Panc1 (cell line): ENCODE measurements at regions not wholly inside any gene's neighbourhood (a gene's known extent, or its start where the extent isn't known, plus 50 kb on each side); places are given as distances from the start of the nearest gene placed in this dataset.

ENCODE experiments used
- ATAC-seq: fragments of 200-7000 bp; cut with Tn5 transposase; 2 replicates; pipeline ENCODE4 v1.9.1; 2020; ENCODE audit warnings: mild to moderate bottlenecking, moderate library complexity
- BruUV-seq: library from RNA; stranded (reverse); fragments of 400-500 nt; replicated peaks from 2 replicates; lab custom pipeline; 2021; lab: Mats Ljungman, UMichigan
- CTCF ChIA-PET: fragments of 300-600 bp; sonication (Branson Sonifier 250); formaldehyde crosslinking; loops from one replicate; lab custom pipeline; 2022; ENCODE audit warnings: antibody characterized with exemption; lab: Charles Lee
- POLR2A ChIA-PET: fragments of 300-600 bp; sonication (Branson Sonifier 250); formaldehyde crosslinking; loops from one replicate; lab custom pipeline; 2022; ENCODE audit warnings: antibody characterized with exemption; lab: Charles Lee
- DNase-seq: peaks from one replicate; pipeline ENCODE4 v3.0.0-alpha.2; 2010; ENCODE audit warnings: low read depth, low spot score
- H3K27ac ChIP-seq: 2 replicates; pipeline ENCODE4 v1.5.1; 2011; ENCODE audit warnings: mild to moderate bottlenecking, low read length, inconsistent platforms
- H3K27me3 ChIP-seq: fragments of 200-500 bp; sonication (Bioruptor generic); 2 replicates; pipeline ENCODE4 v1.6.0; 2014; ENCODE audit warnings: low read length, inconsistent platforms; ENCODE audit not compliant: control insufficient read depth, insufficient read depth
- H3K36me3 ChIP-seq: fragments of 200-500 bp; sonication (Bioruptor generic); 2 replicates; pipeline ENCODE4 v1.5.1; 2014; ENCODE audit warnings: inconsistent platforms, mild to moderate bottlenecking, low read length, moderate library complexity; ENCODE audit not compliant: control insufficient read depth, insufficient read depth
- H3K4me1 ChIP-seq: 2 replicates; pipeline ENCODE4 v1.5.1; 2011; ENCODE audit warnings: inconsistent platforms, mild to moderate bottlenecking, low read length, moderate library complexity; ENCODE audit not compliant: control insufficient read depth, insufficient read depth
- H3K4me3 ChIP-seq, 2 experiments: 2 replicates each; pipeline ENCODE4 v1.5.1; 2011 to 2012; ENCODE audit warnings: low read depth in 2 of 2, low read length in 2 of 2, mild to moderate bottlenecking in 2 of 2, inconsistent platforms in 1 of 2, moderate library complexity in 1 of 2
- H3K9me3 ChIP-seq: fragments of 200-500 bp; sonication (Bioruptor generic); 2 replicates; pipeline ENCODE4 v1.5.1; 2014; ENCODE audit warnings: low read depth, mild to moderate bottlenecking, inconsistent platforms, low read length, moderate library complexity; ENCODE audit not compliant: control insufficient read depth, insufficient read depth
- CTCF ChIP-seq: fragments of 450-650 bp; IDR thresholded peaks from 2 replicates; pipeline ENCODE4 v1.5.1; 2017; ENCODE audit warnings: mild to moderate bottlenecking
- POLR2AphosphoS5 ChIP-seq: IDR thresholded peaks from 2 replicates; pipeline ENCODE4 v1.6.1; 2012; ENCODE audit warnings: mild to moderate bottlenecking, low read depth, low read length, moderate library complexity
- REST ChIP-seq, 2 experiments: IDR thresholded peaks; 2 replicates each; pipeline ENCODE4 v1.6.1; 2011 to 2012; ENCODE audit warnings: low read depth in 2 of 2, control low read depth in 1 of 2, low read length in 1 of 2, mild to moderate bottlenecking in 1 of 2, moderate library complexity in 1 of 2; ENCODE audit not compliant: insufficient read depth in 1 of 2
- SIN3A ChIP-seq: IDR thresholded peaks from 2 replicates; pipeline ENCODE4 v1.6.1; 2012; ENCODE audit warnings: low read depth, mild to moderate bottlenecking, low read length, moderate library complexity, borderline replicate concordance; ENCODE audit not compliant: insufficient read depth
- TCF7L2 ChIP-seq: IDR thresholded peaks from 2 replicates; pipeline ENCODE4 v1.6.1; 2011; ENCODE audit warnings: mild to moderate bottlenecking, low read depth, low read length, inconsistent platforms
- in situ Hi-C: cut with HindIII; loops from 2 replicates; pipeline ENCODE4 v1.10.0; 2016; ENCODE audit warnings: low sequenced_read_pairs, low pct_unique_long_range_greater_than_20kb
- intact Hi-C: fragments of 100-400 bp; cut with micrococcal nuclease; formaldehyde crosslinking; loops from one replicate; pipeline ENCODE4 v1.10.0; 2022; ENCODE audit not compliant: unreplicated experiment

- POLR2A ChIA-PET: no interaction called here
These were observed 313.2 kb downstream of the MDFIC start for GRCh38 chr7:115235075-115235474.

GRCh38 chr7:115233809-115234208, 311.9 kb downstream of the MDFIC start:
- ATAC-seq (no peak), DNase-seq (no peak)
- no peaks in the 10 kb centered on the region for H3K27me3 ChIP-seq
- H3K4me1 ChIP-seq: no peaks in the 10 kb centered on the region
- no peak overlapping the region for H3K27ac ChIP-seq
- TF ChIP-seq POLR2AphosphoS5 (no peak), REST (IDR thresholded peaks at IDR 0.05; ENCODE audit: insufficient read depth in 1 of 2, low read depth in 2 of 2, low read length in 1 of 2) (no peak), CTCF (no peak), TCF7L2 (no peak)
- ChIA-PET POLR2A (no interaction called here), CTCF (no interaction called here)
- H3K4me3 ChIP-seq: no peak overlapping the region
- no TSS peak for BruUV-seq
- in situ Hi-C loops: no loop called here
- intact Hi-C loops: no loop called here
- no peaks in the 10 kb centered on the region; the same call in 1 of the 2 replicates for H3K36me3 ChIP-seq
- H3K9me3 ChIP-seq: peaks cover 5% of the 10 kb centered on the region; the same call in 1 of the 2 replicates

More at GRCh38 chr7:115235075-115235474, 313.2 kb downstream of the MDFIC start:
- no peak overlapping the region for H3K27ac ChIP-seq
- peaks cover 5% of the 10 kb centered on the region; the same call in 1 of the 2 replicates for H3K9me3 ChIP-seq
- in situ Hi-C loops: no loop called here
- no peak for ATAC-seq
- no peak overlapping the region for H3K4me3 ChIP-seq
- CTCF ChIA-PET: no interaction called here
- H3K36me3 ChIP-seq: no peaks in the 10 kb centered on the region; the same call in 1 of the 2 replicates
- H3K27me3 ChIP-seq: no peaks in the 10 kb centered on the region
- no peak for DNase-seq
- no peak for TF ChIP-seq POLR2AphosphoS5
- H3K4me1 ChIP-seq: no peaks in the 10 kb centered on the region
- BruUV-seq: no TSS peak
- intact Hi-C loops: no loop called here

GRCh38 chr7:115232041-115232440, 310.1 kb downstream of the MDFIC start:
- TF ChIP-seq SIN3A (no peak), TCF7L2 (no peak), REST (IDR thresholded peaks at IDR 0.05; ENCODE audit: insufficient read depth in 1 of 2, low read depth in 2 of 2, low read length in 1 of 2) (no peak), POLR2AphosphoS5 (no peak), CTCF (no peak)
- intact Hi-C loops: no loop called here
- Histone ChIP-seq H3K9me3 (peaks cover 5% of the 10 kb centered on the region; the same call in 1 of the 2 replicates), H3K4me3 (no peak overlapping the region), H3K27ac (no peak overlapping the region), H3K4me1 (no peaks in the 10 kb centered on the region), H3K36me3 (no peaks in the 10 kb centered on the region; the same call in 1 of the 2 replicates), H3K27me3 (no peaks in the 10 kb centered on the region)
- POLR2A ChIA-PET: no interaction called here
- in situ Hi-C loops: no loop called here
- ATAC-seq (no peak), DNase-seq (no peak)
- no TSS peak for BruUV-seq
- CTCF ChIA-PET: no interaction called here
